Sigmoid colon (tissue), 6 donors: ENCODE measurements at regions not wholly inside any gene's neighbourhood (a gene's known extent, or its start where the extent isn't known, plus 50 kb on each side); places are given as distances from the start of the nearest gene placed in this dataset.

Experiments used
- DNase-seq: peaks from one replicate; pipeline ENCODE4 v3.0.0-alpha.2; 2019
- H3K27ac ChIP-seq, 4 donors: fragments of 200-600 bp; sonication (generic); one replicate each; pipeline ENCODE4 v1.5.1; 2016 to 2019; ENCODE audit warnings: mild to moderate bottlenecking in 1 of 4
- H3K27me3 ChIP-seq, 3 donors: fragments of 200-600 bp; sonication (generic); one replicate each; pipeline ENCODE4 v1.5.1; 2019; ENCODE audit warnings: mild to moderate bottlenecking in 1 of 3
- H3K36me3 ChIP-seq, 4 donors: fragments of 200-600 bp; sonication (generic); one replicate each; pipeline ENCODE4 v1.5.1; 2016 to 2019
- H3K4me1 ChIP-seq, 4 donors: fragments of 200-600 bp; sonication (generic); one replicate each; pipeline ENCODE4 v1.5.1; 2017 to 2019
- H3K4me3 ChIP-seq, 4 donors: fragments of 200-600 bp; sonication (generic); one replicate each; pipeline ENCODE4 v1.5.1; 2017 to 2019; ENCODE audit warnings: mild to moderate bottlenecking in 2 of 4, moderate library complexity in 1 of 4
- H3K9me3 ChIP-seq, 4 donors: fragments of 200-600 bp in 3 of 4; sonication (generic) in 3 of 4; one replicate each; pipeline versions ENCODE4 v1.5.1 to v1.6.1; 2013 to 2019
- EP300 ChIP-seq, 4 donors: sonication (generic); formaldehyde crosslinking; IDR thresholded peaks; one replicate each; pipeline ENCODE4 v1.6.1; 2017; ENCODE audit warnings: antibody characterized with exemption in 4 of 4
- POLR2A ChIP-seq, 2 donors: fragments of 450-650 bp; IDR thresholded peaks; one replicate each; pipeline ENCODE4 v1.6.1; 2016; ENCODE audit warnings: antibody characterized with exemption in 2 of 2, mild to moderate bottlenecking in 2 of 2, moderate library complexity in 2 of 2
- POLR2AphosphoS5 ChIP-seq, 4 donors: sonication (generic); formaldehyde crosslinking; IDR thresholded peaks; one replicate each; pipeline ENCODE4 v1.6.1; 2017; ENCODE audit warnings: antibody characterized with exemption in 4 of 4
- WGBS, 2 donors: extraction: QIAGEN DNeasy Blood & Tissue Kit; methylation state at CpG; one replicate each; pipeline ENCODE4 v1.1.7; 2013; 5-methylcytosine and 5-hydroxymethylcytosine counted together
- intact Hi-C: fragments of 100-400 bp; cut with DNase I; formaldehyde crosslinking; loops from one replicate; pipeline ENCODE4 v1.15.1; 2023
- TF ChIP-seq, protein P1 (sequence below), 4 experiments: fragments of 450-650 bp in 3 of 4; fragments of 200-600 bp in 1 of 4; IDR thresholded peaks; one replicate each; pipeline ENCODE4 v1.5.1; 2016 to 2019; ENCODE audit warnings: antibody characterized with exemption in 4 of 4, mild to moderate bottlenecking in 3 of 4, moderate library complexity in 2 of 4
- donor health status: healthy with polysubstance abuse.
- donor health status: healthy.

DNA sequence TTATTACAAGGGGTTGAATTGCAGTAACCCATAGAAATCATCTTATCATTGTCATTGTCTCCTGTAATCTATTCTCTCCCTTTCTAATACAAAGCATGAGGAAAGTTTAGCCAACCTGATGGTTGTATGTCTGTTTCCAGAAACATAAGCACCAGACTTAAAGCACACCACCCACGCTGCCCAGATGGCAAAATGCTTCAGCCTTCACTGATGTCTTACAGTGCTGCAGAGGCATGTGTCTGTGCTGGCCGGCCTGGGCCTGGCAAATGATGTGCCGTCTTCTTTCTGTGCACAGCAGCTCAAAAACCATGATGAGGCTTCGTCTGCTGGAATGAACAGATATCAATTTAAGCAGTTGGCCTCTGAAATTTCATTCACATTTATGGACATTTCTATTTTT, 443.0 kb upstream of the RGPD4 start:
- Histone ChIP-seq H3K4me1 (no peaks in the 10 kb centered on the region), H3K9me3 (no peaks in the 10 kb centered on the region), H3K27me3 (no peaks in the 10 kb centered on the region), H3K4me3 (no peak overlapping the region), H3K27ac (no peak overlapping the region), H3K36me3 (no peaks in the 10 kb centered on the region)
- intact Hi-C loops: no loop called here
- DNase-seq: no peak
- TF ChIP-seq, protein P1, sequence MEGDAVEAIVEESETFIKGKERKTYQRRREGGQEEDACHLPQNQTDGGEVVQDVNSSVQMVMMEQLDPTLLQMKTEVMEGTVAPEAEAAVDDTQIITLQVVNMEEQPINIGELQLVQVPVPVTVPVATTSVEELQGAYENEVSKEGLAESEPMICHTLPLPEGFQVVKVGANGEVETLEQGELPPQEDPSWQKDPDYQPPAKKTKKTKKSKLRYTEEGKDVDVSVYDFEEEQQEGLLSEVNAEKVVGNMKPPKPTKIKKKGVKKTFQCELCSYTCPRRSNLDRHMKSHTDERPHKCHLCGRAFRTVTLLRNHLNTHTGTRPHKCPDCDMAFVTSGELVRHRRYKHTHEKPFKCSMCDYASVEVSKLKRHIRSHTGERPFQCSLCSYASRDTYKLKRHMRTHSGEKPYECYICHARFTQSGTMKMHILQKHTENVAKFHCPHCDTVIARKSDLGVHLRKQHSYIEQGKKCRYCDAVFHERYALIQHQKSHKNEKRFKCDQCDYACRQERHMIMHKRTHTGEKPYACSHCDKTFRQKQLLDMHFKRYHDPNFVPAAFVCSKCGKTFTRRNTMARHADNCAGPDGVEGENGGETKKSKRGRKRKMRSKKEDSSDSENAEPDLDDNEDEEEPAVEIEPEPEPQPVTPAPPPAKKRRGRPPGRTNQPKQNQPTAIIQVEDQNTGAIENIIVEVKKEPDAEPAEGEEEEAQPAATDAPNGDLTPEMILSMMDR (IDR thresholded peaks at IDR 0.05): no peak
- TF ChIP-seq POLR2A (IDR thresholded peaks at IDR 0.05): no peak
- TF ChIP-seq POLR2AphosphoS5 (IDR thresholded peaks at IDR 0.05): no peak
- no peak for TF ChIP-seq EP300 (IDR thresholded peaks at IDR 0.05)
- 85 to 87% methylated on average over 4 of the region's 4 CpGs for WGBS, 2 donors

DNA sequence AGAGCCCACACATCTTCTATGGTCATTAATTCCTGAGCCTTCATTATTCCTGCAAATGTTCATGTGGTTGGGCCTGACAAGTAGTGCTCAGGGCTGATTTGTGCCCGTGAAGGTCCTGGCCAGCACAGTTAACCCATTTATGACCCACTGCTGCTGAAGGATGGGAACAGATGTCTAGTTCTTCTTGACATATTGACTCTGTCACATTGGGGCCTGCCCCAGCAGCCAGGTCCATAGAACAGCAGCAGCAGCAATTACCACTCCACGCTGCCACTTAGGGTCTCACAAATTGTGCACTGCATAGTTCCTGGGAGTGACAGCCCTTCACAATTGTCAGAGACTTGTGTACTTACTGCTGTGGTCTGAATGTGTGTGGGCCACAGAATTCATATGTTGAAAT, 442.3 kb upstream of the RGPD4 start:
- H3K36me3 ChIP-seq: no peaks in the 10 kb centered on the region
- no peaks in the 10 kb centered on the region for H3K27me3 ChIP-seq
- DNase-seq: no peak
- intact Hi-C loops: no loop called here
- H3K27ac ChIP-seq: no peak overlapping the region
- TF ChIP-seq, protein P1 (IDR thresholded peaks at IDR 0.05): no peak
- TF ChIP-seq POLR2AphosphoS5 (IDR thresholded peaks at IDR 0.05) (no peak), EP300 (IDR thresholded peaks at IDR 0.05) (no peak), POLR2A (IDR thresholded peaks at IDR 0.05) (no peak)
- no peaks in the 10 kb centered on the region for H3K4me1 ChIP-seq
- WGBS, 2 donors: 56 to 75% methylated on average over 2 of the region's 2 CpGs
- H3K9me3 ChIP-seq: no peaks in the 10 kb centered on the region
- no peak overlapping the region for H3K4me3 ChIP-seq

DNA sequence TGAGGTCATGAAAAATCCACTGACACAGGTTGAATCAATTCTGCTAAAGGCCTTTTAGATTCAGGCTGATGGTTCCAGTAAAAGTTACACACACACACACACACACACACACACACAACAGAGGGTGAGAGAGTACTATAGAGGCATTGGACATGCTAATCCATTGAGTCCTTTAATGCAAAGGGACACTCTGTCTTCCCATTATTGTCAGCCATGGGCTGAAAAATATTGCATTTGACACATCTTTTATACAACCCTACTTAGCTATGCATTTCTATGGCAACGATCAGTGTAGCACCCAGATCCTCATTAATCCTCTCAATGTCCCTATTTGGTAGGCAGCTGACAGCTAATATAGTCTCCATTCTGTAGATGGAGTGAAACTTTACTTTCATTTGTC, 440.8 kb upstream of the RGPD4 start:
- DNase-seq: no peak
- WGBS, 2 donors: 69 to 75% methylated on average over 1 of the region's 1 CpG
- H3K4me1 ChIP-seq: no peaks in the 10 kb centered on the region
- no peak overlapping the region for H3K4me3 ChIP-seq
- no peak overlapping the region for H3K27ac ChIP-seq
- no peaks in the 10 kb centered on the region for H3K9me3 ChIP-seq
- intact Hi-C loops: no loop called here
- no peaks in the 10 kb centered on the region for H3K36me3 ChIP-seq
- TF ChIP-seq POLR2AphosphoS5 (IDR thresholded peaks at IDR 0.05) (no peak), EP300 (IDR thresholded peaks at IDR 0.05) (no peak), POLR2A (IDR thresholded peaks at IDR 0.05) (no peak)
- TF ChIP-seq, protein P1 (IDR thresholded peaks at IDR 0.05): no peak
- H3K27me3 ChIP-seq: no peaks in the 10 kb centered on the region

DNA sequence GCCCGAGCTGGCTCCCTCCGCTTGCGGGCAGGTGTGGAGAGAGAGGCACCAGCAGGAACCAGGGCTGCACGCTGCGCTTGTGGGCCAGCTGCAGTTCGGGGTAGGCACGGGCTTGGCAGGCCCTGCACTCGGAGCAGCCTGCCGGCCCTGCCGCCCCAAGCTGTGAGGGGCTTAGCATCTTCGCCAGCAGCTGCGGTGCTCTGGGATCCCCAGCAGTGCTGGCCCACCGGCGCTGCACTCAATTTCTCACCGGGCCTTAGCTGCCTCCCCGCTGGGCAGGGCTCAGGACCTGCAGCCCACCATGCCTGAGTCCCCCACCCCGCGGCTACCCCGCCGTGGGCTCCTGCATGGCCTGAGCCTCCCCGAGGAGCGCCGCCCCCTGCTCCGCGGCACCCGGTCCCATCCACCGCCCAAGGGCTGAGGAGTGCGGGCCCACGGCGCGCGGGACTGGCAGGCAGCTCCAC, 434.4 kb upstream of the RGPD4 start:
- 95 to 96% methylated on average over 32 of the region's 32 CpGs for WGBS, 2 donors
- TF ChIP-seq, protein P1 (IDR thresholded peaks at IDR 0.05): no peak
- TF ChIP-seq EP300 (IDR thresholded peaks at IDR 0.05) (no peak), POLR2AphosphoS5 (IDR thresholded peaks at IDR 0.05) (no peak), POLR2A (IDR thresholded peaks at IDR 0.05) (no peak)

DNA sequence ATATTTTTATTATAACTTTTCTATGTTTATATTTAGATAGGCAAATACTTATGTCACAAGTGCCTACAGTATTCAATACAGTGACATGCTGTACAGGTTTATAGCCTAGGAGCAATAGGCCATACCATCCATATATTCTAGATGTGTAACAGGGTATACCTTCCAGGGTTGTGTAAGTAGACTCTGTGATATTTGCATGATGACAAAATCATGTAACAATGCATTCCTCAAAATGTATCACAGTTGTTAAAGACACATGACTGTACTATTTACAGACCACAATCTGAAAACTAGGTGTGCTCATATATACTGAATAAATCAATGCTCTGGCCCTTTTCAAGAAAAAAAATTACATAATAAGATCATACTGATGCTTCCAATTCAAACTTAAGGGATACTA, 433.2 kb upstream of the RGPD4 start:
- Histone ChIP-seq H3K4me3 (no peak overlapping the region), H3K36me3 (no peaks in the 10 kb centered on the region), H3K27me3 (no peaks in the 10 kb centered on the region), H3K9me3 (no peaks in the 10 kb centered on the region), H3K4me1 (no peaks in the 10 kb centered on the region), H3K27ac (no peak overlapping the region)
- TF ChIP-seq POLR2AphosphoS5 (IDR thresholded peaks at IDR 0.05): no peak
- no peak for DNase-seq
- intact Hi-C loops: no loop called here

More for the DNA sequence above, 434.4 kb upstream of the RGPD4 start:
- Histone ChIP-seq H3K9me3 (no peaks in the 10 kb centered on the region), H3K4me3 (no peak overlapping the region), H3K4me1 (no peaks in the 10 kb centered on the region), H3K36me3 (no peaks in the 10 kb centered on the region), H3K27ac (no peak overlapping the region), H3K27me3 (no peaks in the 10 kb centered on the region)
- DNase-seq: no peak
- intact Hi-C loops: no loop called here
